C4-2B (cell line): ENCODE measurements at regions not wholly inside any gene's neighbourhood (a gene's known extent, or its start where the extent isn't known, plus 50 kb on each side); places are given as distances from the start of the nearest gene placed in this dataset.

ENCODE experiments used
- H3K27ac ChIP-seq: fragments of 450-650 bp; 2 replicates; pipeline ENCODE4 v1.5.1; 2017
- CTCF ChIP-seq: fragments of 450-650 bp; conservative IDR thresholded peaks from 2 replicates; pipeline ENCODE4 v1.5.1; 2017; ENCODE audit warnings: mild to moderate bottlenecking
- ZFX ChIP-seq: fragments of 450-650 bp; IDR thresholded peaks from 2 replicates; pipeline ENCODE4 v1.6.1; 2017

GRCh38 chr7:10875080-10875479, 98.6 kb upstream of the PHF14 start:
- no peak overlapping the region for H3K27ac ChIP-seq
- TF ChIP-seq CTCF, result no peak
- TF ChIP-seq ZFX, result no peak

- no peak overlapping the region for H3K27ac ChIP-seq
- TF ChIP-seq ZFX (no peak), CTCF (0 out of 2 replicates have a peak, but pooled peaks have one; percentile 35)
Measured at GRCh38 chr7:10888861-10889260, 84.8 kb upstream of the PHF14 start.

GRCh38 chr7:10889266-10889898, 84.3 kb upstream of the PHF14 start:
- no peak overlapping the region for H3K27ac ChIP-seq
- TF ChIP-seq ZFX, result no peak
- TF ChIP-seq CTCF, result peak; percentile 95

GRCh38 chr7:10908600-10908999, 65.1 kb upstream of the PHF14 start:
- no peak overlapping the region for H3K27ac ChIP-seq
- TF ChIP-seq CTCF (no peak), ZFX (no peak)

GRCh38 chr7:10910447-10910846, 63.2 kb upstream of the PHF14 start:
- H3K27ac ChIP-seq, result no peak overlapping the region
- TF ChIP-seq ZFX (no peak), CTCF (no peak)

GRCh38 chr7:10912077-10912476, 61.6 kb upstream of the PHF14 start:
- H3K27ac ChIP-seq, result no peak overlapping the region
- no peak for TF ChIP-seq CTCF
- TF ChIP-seq ZFX, result no peak

- TF ChIP-seq ZFX (no peak), CTCF (no peak)
- H3K27ac ChIP-seq, result no peak overlapping the region
Measured at GRCh38 chr7:10913457-10913856, 60.2 kb upstream of the PHF14 start.
